NCI-H1092 (cell line): ENCODE measurements at regions not wholly inside any gene's neighbourhood (a gene's known extent, or its start where the extent isn't known, plus 50 kb on each side); places are given as distances from the start of the nearest gene placed in this dataset.

ENCODE experiments used
- DNase-seq: peaks from one replicate; lab custom pipeline; 2025; lab: John Stamatoyannopoulos, UW

DNA sequence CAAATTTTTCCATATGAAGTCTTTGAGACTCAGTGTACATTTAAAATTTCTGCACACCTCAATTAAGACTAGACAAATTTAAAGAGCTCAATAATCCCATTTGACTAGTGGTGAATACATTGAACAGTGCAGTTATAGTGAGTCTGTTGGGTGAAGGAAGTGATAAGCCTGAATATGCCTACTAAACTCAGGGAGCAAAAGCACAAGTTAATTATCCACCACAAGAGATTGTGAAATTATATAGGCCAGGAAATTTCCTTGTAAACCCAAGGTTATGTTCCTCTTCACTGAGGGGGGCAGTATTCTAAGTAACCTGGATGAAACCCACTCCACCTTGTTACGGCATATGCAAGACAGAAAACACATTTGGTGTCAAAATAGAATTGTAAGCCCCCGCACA lies 612.9 kb upstream of the DAB2 start:
- no peak for DNase-seq

- no peak for DNase-seq
These were observed 609.7 kb upstream of the DAB2 start for GRCh38 chr5:40034441-40034840.

GRCh38 chr5:40033411-40033810 lies 608.6 kb upstream of the DAB2 start:
- DNase-seq: no peak

GRCh38 chr5:40033009-40033408 lies 608.2 kb upstream of the DAB2 start:
- no peak for DNase-seq

DNA sequence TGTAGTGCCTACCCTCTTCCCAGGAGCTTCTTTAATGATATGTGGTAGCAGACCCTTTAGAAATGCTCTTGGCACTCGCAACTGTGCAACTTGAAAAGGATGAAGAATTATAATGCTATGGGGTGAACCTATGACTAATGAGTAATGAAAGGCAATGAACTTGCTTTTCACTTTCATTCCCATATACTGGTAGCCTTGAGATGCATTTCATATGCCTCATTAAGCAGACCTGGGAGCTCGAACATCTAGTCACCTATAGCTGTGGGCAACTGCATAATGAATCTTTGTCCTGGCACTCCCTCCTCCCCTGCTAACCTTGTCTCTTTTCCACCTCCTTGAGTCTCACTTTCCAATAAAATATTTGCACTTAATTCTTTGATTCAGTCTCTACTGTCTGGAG lies 605.9 kb upstream of the DAB2 start:
- DNase-seq: no peak

DNA sequence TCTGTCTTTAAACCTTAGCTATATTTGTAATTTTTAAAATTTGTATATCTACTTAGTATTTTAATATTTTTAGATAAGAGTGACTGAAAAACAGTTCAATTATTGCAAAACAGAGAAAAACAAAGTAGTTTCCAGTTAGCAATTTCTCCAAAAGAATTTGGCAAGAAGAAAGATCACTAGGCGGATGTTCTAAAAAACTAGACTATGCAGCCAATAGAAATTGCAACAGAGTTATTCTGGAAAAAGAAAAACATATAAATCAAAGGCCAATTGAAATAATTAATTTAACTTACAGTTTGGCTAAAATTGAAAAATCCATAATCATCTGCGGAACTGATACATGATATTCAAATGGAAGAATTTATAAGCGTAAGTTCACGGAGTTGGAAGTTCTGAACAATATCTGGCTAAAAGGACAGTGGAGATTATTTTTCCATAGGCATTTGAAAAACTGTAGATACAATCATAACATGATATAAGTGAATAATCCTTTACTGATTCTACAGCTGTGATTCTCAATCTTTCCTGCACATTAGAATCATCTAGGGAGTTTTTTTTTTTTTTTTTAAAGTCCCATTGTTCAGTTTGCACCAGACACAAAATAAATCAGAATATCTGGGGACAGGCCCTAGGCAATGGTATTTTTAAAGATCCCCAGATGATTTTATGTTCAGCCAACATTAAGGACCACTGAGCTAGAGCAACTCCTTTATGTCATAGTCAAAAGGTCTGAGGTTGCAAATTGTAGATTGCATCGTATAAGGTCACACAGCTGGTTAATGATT lies 605.1 kb upstream of the DAB2 start:
- DNase-seq: no peak

GRCh38 chr5:40027400-40027799 lies 602.6 kb upstream of the DAB2 start:
- no peak for DNase-seq

DNA sequence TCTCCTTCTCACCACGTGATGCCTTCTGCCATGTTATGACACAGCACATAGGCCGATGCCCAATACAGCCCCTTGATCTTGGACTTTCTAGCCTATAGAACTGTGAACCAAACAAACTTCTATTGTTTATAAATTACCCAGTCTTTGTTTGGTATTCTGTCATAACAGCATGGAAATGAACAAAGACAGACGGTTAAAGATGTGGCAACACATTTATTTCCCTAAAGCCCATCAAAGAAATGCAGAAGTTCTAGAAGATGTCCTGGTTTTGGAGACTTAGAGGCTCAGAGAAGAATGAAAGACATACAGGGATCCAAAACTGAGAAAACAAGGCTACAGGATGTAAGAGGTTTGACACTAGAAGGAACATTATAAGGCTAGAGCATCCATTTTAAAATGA lies 600.8 kb upstream of the DAB2 start:
- DNase-seq: no peak

- DNase-seq: no peak
These were observed 597.3 kb upstream of the DAB2 start for GRCh38 chr5:40022057-40022456.

- DNase-seq: no peak
These were observed 596.2 kb upstream of the DAB2 start for GRCh38 chr5:40021007-40021406.

DNA sequence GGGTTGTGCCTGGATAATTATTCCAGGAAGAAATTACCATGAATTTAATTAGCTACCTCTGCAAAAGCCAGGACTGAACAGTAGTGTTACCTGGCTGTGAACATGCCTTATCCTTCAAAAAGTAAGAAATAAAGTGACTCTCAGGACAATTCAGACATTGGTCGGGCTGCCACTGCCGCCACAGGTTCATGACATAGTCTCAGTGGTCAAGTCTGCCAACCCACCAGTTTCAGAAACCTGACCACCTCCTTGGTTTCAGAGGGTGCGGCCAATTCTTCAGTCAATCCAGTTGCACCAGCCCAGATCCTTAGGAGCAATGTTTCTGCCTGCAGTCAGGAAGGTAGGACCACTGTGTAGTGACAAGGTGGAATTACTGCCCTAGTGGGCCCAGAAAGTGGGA lies 593.1 kb upstream of the DAB2 start:
- no peak for DNase-seq

DNA sequence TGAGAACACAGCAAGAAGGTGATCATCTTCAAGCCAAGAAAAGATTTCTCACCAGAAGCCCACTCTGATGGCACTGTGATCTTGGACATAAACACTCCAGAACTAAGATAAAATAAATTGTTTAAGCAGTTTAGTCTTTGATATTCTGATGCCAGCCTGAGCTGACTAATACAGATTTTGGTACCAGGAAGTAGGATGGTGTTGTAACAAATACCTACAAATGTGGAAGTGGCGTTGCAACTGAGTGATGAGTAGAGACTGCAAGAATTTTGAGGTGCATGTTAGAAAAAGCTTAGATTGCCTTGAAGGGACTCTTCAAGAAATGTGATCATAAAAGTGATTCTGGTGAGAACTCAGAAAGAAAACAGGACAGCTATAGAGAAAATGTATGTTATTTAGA lies 592.4 kb upstream of the DAB2 start:
- DNase-seq: no peak

DNA sequence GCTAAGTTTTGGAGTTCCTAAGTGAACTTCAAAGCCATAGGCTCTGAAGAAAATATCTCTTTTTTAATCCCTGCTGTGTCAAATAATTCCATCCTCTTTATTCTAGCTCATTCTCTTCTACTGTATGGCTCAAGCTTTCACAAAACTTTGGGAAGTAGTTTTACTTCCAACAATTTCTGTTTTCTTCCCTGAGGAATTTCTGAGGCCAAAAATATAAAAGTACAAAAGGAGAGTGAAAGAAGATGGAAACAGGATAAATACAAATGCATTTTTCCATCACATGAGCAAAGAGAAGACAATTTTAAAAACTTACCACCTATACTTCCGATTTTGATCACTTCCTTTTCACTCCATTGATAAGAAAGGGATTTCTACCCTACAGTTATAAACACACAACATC lies 585.7 kb upstream of the DAB2 start:
- no peak for DNase-seq

- no peak for DNase-seq
These were observed 581.5 kb upstream of the DAB2 start for GRCh38 chr5:40006260-40006659.

- DNase-seq: no peak
These were observed 577.0 kb upstream of the DAB2 start for GRCh38 chr5:40001796-40002195.

DNA sequence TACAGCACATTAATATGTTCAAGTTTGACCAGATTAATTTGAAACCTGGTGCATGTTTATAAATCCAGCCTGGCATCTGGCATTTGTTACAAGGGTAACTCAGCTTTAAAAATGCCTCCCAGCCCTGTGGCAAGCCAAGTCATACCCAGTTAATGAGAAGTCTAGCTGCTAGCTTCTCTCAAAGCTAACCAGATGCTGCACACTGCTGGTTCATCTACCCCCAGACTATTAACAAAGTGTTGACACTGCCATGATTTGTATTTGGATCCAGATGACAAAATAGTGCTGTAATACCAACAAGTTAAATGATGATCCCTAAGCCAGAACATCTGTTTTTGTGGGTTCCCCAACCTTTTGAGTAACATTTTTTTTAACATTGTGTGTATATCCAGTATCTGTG lies 573.7 kb upstream of the DAB2 start:
- DNase-seq: no peak

DNA sequence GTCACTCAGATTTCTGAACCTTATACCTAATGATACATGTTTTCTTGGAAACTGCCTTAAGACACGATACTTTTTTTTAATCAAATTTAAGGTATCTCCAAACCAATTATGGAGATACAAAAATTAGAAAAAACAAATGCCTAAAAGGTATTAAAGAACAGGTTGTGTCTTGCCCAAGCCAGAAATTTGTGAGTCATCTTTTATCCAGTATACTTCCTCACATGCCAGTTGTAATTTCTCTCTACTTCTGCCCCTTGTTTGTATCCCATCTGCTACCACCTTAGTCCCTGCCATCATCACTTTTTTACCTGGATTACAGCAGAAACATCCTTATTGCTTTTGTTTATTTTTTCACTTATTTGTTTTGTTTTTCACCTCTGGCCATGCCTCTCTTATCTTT lies 571.2 kb upstream of the DAB2 start:
- no peak for DNase-seq

GRCh38 chr5:39992617-39993202 lies 567.9 kb upstream of the DAB2 start:
- DNase-seq: no peak

DNA sequence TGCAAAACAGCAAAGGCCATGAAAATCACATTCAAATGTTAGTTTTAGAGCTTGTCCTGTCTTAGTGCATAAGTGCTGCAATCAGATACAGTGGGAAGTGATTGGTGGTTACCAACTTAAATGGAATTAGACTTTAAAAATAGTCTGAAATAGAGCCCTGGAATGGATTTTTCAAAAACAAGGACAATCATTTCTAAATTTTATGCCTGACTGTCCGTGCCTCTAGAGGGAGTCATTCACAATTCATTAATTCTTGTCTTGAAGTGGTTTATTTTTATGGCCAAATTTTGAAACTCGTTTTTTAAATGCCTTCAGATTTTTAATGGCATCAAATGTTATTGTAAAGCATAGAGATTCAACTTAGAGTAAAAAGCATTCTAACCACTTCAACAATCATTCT lies 561.8 kb upstream of the DAB2 start:
- DNase-seq: no peak

DNA sequence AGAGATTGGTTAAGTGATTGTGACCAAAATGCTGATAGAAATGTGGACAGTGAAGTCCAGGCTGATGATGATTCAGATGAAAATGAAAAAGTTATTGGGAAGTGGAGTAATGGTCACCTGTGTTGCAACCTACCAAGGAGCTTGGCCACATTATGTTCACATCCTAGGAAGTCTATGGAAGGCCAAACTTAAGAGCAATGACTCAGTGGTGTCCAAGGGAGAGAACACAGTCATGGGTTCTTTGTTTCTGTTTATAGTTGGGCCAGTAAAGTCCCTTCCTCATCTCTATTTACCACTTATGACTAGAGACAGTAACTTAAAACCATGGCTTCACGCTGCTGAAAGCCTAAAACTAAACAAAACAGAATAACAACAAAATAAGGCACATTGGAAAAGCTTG lies 555.3 kb upstream of the DAB2 start:
- DNase-seq: no peak

DNA sequence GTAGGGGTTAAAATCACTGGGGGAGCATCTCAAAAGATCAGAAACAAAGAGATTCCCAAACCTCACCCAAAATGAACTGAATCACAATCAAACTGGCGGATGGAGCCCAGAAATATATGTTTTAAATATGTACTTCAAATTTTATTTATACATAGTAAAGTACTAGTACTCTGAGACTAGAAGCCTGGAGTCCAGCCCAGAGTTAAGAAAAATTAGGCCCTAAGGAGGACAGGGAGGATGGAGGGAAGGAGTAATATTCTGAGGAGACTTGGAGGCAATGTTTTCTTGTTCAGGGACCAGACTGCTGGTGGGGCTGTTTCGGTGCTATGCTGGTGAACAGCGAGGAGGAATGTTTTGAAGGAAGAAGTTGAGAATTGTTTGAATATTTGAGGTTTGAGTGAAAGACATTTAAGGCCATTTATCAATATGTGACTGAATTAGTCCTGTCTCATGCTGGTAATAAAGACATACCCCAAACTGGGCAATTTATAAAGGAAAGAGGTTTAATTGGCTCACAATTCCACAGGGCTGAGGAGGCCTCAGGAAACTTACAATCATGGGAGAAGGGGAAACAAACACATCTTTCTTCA lies 552.4 kb upstream of the DAB2 start:
- DNase-seq: no peak

GRCh38 chr5:39970117-39970798 lies 545.5 kb upstream of the DAB2 start:
- no peak for DNase-seq

DNA sequence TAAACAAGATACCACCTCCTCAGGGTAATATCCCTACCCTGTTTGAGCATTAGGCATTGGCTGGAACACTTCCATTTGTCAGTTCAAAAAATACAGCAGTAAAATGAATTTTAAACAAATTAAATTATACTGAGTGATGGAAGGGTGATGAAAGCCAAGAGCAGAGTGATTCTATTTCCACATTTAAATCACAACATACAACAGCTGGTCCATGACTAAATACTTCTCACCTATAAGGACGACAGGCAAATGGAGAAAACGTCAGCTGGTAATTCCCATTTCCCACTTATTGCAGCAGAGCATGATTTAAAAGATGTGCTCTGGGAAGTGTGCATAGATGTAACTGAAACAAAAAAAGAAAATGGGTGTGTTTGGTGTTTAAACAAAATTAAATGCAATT lies 543.6 kb upstream of the DAB2 start:
- DNase-seq: no peak
